ENCODE measurements at regions not wholly inside any gene's neighbourhood (a gene's known extent, or its start where the extent isn't known, plus 50 kb on each side); places are given as distances from the start of the nearest gene placed in this dataset.
"Not testable (repeated sequence)": the region's sequence is repeated elsewhere in the genome, so short reads cannot be mapped to it uniquely, and the experiment has no call there.

DNA sequence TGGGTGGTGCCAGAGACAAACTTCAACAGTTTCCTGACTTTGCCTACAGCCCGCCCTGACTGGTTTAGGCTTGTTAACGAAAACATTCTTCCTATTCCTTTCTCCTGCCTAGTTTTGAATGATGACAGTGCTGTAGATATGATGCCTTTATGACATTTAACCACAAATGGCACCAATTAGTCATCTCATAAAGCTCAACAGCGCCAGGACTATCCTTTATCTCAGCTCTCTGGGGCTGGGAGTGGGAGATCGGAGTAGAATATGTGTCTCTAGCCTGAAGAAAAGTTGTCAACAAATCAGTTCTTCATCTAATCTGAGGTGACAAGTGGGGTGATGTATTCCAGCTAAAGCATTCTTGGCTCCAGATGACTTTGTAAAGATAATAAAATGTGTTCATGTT, 64.6 kb upstream of the SH3RF1 start:
- CTCF ChIA-PET = no interaction called here
- POLR2A ChIA-PET = no interaction called here
- DNase-seq (ENCODE audit: extremely low spot score) = no peak
- no peak for TF ChIP-seq CTCF (IDR thresholded peaks at IDR 0.05; ENCODE audit: control extremely low read depth, extremely low read depth, low read depth, missing control alignments)

- DNase-seq (ENCODE audit: extremely low spot score) = no peak
- TF ChIP-seq CTCF (IDR thresholded peaks at IDR 0.05; ENCODE audit: control extremely low read depth, extremely low read depth, low read depth, missing control alignments) = no peak
- ChIA-PET POLR2A (no interaction called here), CTCF (interaction anchor here (1.7 to 1.8 kb wide), 2 partner anchors 8 to 27 kb away, joined by 5 to 9 read pairs; no protein-coding TSS in a partner anchor)
Observed at GRCh38 chr4:169334335-169334734, 63.6 kb upstream of the SH3RF1 start.

- no peak for DNase-seq (ENCODE audit: extremely low spot score)
- ChIA-PET CTCF (interaction anchor here (1.7 to 1.8 kb wide), 2 partner anchors 10 to 26 kb away, joined by 5 to 9 read pairs; no protein-coding TSS in a partner anchor), POLR2A (no interaction called here)
- no peak for TF ChIP-seq CTCF (IDR thresholded peaks at IDR 0.05; ENCODE audit: control extremely low read depth, extremely low read depth, low read depth, missing control alignments)
Observed at GRCh38 chr4:169333265-169333664, 62.5 kb upstream of the SH3RF1 start.

GRCh38 chr4:169332583-169332982, 61.8 kb upstream of the SH3RF1 start:
- no peak for DNase-seq (ENCODE audit: extremely low spot score)
- POLR2A ChIA-PET = no interaction called here
- CTCF ChIA-PET = interaction anchor here (1.5 kb wide), 1 partner anchor 8 kb away, joined by 3 read pairs; no protein-coding TSS in a partner anchor
- no peak for TF ChIP-seq CTCF (IDR thresholded peaks at IDR 0.05; ENCODE audit: control extremely low read depth, extremely low read depth, low read depth, missing control alignments)

GRCh38 chr4:169330811-169331210, 60.1 kb upstream of the SH3RF1 start:
- ChIA-PET POLR2A (no interaction called here), CTCF (no interaction called here)
- DNase-seq (ENCODE audit: extremely low spot score) = no peak
- TF ChIP-seq CTCF (IDR thresholded peaks at IDR 0.05; ENCODE audit: control extremely low read depth, extremely low read depth, low read depth, missing control alignments) = no peak

- TF ChIP-seq CTCF (IDR thresholded peaks at IDR 0.05; ENCODE audit: control extremely low read depth, extremely low read depth, low read depth, missing control alignments) = no peak
- ChIA-PET POLR2A (no interaction called here), CTCF (interaction anchor here (1.0 to 1.2 kb wide), 2 partner anchors 15 to 60 kb away, joined by 4 read pairs; partner anchors contain the start of gene SH3RF1)
- DNase-seq (ENCODE audit: extremely low spot score) = no peak
Observed at GRCh38 chr4:169330095-169330494, 59.3 kb upstream of the SH3RF1 start.

DNA sequence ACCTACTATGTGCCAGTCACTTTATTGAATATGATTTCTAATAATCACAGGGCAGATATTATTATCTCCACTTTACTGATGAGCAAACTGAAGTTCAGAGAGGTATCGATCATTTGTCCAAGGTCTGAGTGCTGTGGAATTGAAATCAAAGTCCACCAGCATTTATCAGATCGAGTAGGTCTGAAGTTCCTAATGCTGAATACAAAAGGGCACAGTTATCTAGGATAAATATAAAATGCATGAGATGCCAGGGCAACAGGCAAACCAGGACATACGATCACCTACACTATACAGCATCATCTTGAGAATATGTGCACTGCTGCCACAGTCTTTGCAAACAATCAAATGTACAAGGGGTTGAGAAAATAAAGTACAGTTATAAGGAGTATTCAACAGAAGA, 57.2 kb upstream of the SH3RF1 start:
- CTCF ChIA-PET = interaction anchor here (1.1 kb wide), 1 partner anchor 21 kb away, joined by 3 read pairs; no protein-coding TSS in a partner anchor
- TF ChIP-seq CTCF (IDR thresholded peaks at IDR 0.05; ENCODE audit: control extremely low read depth, extremely low read depth, low read depth, missing control alignments) = no peak
- no peak for DNase-seq (ENCODE audit: extremely low spot score)
- POLR2A ChIA-PET = no interaction called here

- POLR2A ChIA-PET; CTCF ChIA-PET; DNase-seq (ENCODE audit: extremely low spot score): not testable (repeated sequence)
Observed at GRCh38 chr4:169323925-169324324, 53.2 kb upstream of the SH3RF1 start.

- CTCF ChIA-PET; POLR2A ChIA-PET; DNase-seq (ENCODE audit: extremely low spot score): not testable (repeated sequence)
Observed at GRCh38 chr4:169322833-169323232, 52.1 kb upstream of the SH3RF1 start.
